IPS-NIHi7 (cell line): ENCODE measurements at regions not wholly inside any gene's neighbourhood (a gene's known extent, or its start where the extent isn't known, plus 50 kb on each side); places are given as distances from the start of the nearest gene placed in this dataset.
"Not testable (repeated sequence)": the region's sequence is repeated elsewhere in the genome, so short reads cannot be mapped to it uniquely, and the experiment has no call there.

Experiments
- DNase-seq: peaks from one replicate; pipeline ENCODE4 v3.0.0; 2012; ENCODE audit warnings: mixed read lengths; ENCODE audit errors: extremely low spot score

DNA sequence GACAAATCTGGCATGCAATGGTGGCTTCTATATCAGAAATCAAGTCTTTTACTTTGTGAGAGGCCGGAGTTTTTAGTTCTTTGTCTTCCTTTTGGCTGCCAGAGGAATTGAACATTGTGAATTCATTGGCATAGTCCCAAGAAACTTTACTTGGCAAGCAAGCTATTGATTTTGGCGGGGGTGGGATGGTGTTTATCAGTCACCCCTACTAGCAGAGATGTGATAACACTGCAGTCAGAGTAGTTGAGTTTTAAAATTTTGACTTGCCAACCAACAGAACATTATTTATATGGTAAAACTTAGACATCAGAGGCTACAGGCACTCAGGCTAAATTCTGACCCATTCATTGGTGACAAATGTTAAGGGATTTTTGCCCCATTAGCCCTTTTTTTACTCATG is 129.7 kb downstream of the FAM72C start:
- DNase-seq = not testable (repeated sequence)

- DNase-seq = not testable (repeated sequence)
Observed at GRCh38 chr1:143839182-143839581, 132.6 kb downstream of the FAM72C start.

- not testable (repeated sequence) for DNase-seq
Observed at GRCh38 chr1:143838598-143838929, 133.2 kb downstream of the FAM72C start.

- DNase-seq = not testable (repeated sequence)
Observed at GRCh38 chr1:143837924-143838597, 133.7 kb downstream of the FAM72C start.

DNA sequence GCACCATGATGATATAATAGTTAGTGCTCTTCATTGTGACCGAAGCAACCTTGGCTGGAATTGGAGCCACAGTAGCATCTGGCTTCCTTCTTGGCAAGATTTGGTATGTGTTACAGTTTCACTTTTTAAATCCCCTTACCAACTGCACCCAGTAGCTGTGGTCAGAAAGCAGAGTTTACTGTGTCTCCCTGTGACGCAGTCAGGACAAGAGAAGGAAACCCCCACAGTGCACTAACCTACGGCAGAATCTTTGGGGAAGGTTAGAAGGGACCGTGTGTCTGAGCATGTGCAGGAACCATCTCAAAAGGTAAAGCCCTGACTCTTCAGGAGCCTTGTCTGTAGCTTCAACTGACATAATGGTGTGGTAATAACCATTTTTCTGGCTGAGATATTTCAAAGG is 138.4 kb downstream of the FAM72C start:
- DNase-seq = not testable (repeated sequence)

GRCh38 chr1:143832379-143832716 is 139.4 kb downstream of the FAM72C start:
- DNase-seq = not testable (repeated sequence)

DNA sequence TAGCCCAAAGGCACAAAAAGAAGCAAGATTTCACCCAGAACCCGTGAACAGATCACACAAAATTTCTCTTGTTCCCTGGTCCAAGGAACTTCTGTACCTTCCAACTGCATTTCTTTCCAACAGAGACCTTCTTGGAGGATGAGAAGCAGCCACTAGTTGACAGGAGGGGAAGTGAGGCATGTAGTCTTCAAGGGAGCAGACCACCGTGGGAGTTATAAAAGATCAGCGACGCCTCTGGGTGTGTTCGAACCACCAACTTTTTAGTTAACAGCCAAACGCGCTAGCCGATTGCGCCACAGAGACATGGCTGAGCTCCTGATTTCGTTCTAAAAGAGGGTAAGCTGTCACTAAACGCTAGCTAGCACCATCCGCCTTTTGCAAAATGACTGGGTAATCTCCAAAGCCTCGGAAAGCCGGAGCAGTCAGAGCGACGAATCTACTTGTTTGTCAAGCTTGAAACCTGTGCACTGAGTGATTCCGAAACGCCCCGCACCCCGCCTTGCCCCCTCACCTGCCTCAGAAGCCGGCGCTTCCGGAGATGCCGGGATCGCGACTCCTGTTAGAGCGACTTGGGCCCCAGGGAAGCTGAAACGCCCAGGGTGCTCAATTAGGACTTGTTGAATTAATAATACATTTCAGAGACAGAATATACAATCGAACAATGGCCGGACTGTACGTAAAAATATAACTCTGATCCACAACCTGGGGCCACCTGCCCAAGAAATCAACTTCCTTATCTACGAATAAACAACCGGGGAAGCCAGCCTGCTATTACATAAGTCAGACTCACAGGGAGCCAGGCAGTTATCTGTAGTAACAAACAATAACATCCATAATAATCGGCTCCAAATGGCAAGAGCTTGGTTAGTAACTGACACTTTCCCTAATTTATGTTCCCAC is 140.1 kb downstream of the FAM72C start:
- not testable (repeated sequence) for DNase-seq

DNA sequence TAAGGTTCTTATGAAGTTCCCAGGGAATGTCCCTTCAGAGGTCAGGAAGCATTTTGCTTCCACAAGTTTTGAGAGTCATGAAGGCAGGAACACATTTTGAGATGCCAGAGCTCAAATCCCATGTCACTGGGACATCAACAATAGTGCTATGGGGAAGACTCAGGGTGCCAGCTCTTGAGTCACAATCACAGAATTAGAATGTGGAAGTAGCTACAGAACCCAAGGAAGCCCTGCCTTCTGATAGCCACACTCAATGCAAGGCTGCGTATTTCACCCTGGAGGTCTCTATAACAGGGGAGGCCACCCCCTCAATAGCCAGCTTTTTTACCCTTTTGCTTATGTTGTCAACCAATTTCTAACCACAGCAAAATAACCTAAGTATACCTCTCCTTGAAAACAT is 145.6 kb downstream of the FAM72C start:
- DNase-seq = not testable (repeated sequence)

GRCh38 chr1:143824266-143824665 is 147.5 kb downstream of the FAM72C start:
- DNase-seq = not testable (repeated sequence)

DNA sequence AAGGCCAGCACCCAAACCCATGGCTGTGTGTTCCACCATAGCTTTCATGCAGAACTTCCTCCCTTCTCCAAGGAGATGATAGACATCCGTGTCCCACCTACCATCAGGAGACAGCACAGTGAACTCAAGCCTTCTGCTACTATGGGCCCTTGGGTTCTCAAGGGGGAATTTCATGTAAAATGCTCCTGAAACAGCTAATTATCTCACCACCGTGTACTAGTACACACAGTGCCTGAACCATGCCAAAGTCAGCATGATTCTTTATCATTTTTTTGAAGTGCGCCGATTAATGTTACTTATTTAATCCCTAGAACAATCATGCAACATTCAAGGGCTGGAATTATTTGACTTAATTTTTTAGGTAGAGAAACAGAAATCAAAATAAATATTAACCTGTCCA is 151.7 kb downstream of the FAM72C start:
- not testable (repeated sequence) for DNase-seq

GRCh38 chr1:143816369-143816768 is 155.4 kb downstream of the FAM72C start:
- not testable (repeated sequence) for DNase-seq

DNA sequence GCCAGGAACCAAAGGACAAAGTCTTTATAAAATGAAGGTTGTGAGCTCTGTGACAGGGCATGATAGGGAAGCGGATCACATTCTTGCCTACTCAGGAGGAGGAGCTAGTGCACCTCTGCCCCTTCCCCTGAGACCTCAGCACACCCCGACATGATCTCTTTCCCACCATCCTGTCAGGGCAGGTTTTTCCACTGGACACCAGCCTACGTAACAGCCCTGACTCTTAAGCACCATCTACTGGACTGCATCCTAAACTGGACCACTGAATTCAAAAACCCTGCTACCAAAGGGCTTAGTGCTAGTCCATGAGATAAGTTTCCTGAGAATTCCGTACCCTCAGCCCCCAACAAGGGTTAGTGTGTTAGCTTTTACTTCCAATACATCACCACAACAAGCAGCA is 166.4 kb downstream of the FAM72C start:
- DNase-seq = not testable (repeated sequence)

GRCh38 chr1:143804707-143805356 is 167.0 kb downstream of the FAM72C start:
- not testable (repeated sequence) for DNase-seq

GRCh38 chr1:143803927-143804411 is 167.8 kb downstream of the FAM72C start:
- DNase-seq = not testable (repeated sequence)

GRCh38 chr1:143803095-143803494 is 168.7 kb downstream of the FAM72C start:
- DNase-seq = not testable (repeated sequence)

DNA sequence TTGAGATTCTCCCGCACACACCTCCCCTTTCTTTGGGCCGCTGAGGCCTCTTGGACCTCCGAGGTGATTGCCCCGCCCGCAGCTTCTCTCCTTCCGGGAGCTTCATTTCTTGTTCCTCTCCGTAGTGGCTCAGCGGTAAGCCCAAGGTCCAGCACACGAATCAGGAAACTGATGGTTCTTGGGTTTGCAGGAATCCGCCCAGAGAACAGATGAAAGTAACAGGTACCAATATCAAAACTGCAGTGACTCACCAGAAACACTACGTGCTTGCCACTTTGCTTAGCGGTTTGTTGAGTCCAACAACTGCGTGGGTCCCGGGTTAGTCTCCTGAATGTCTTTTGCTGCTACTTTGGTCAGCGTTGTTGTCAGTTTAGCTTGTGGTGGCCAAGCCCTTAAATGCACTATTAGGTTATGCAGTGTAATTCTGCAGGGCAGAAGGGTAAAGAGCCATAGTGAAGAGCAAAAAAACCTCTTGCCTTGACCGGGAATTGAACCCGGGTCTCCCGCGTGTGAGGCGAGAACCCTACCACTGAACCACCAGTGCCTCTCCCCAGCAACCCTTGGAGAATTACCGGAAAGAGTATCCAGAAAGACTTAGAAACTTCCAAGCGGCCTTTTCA is 172.1 kb downstream of the FAM72C start:
- DNase-seq = not testable (repeated sequence)

GRCh38 chr1:143796369-143796768 is 175.4 kb downstream of the FAM72C start:
- DNase-seq = not testable (repeated sequence)

GRCh38 chr1:143792047-143792937 is 179.5 kb downstream of the FAM72C start:
- DNase-seq = not testable (repeated sequence)

DNA sequence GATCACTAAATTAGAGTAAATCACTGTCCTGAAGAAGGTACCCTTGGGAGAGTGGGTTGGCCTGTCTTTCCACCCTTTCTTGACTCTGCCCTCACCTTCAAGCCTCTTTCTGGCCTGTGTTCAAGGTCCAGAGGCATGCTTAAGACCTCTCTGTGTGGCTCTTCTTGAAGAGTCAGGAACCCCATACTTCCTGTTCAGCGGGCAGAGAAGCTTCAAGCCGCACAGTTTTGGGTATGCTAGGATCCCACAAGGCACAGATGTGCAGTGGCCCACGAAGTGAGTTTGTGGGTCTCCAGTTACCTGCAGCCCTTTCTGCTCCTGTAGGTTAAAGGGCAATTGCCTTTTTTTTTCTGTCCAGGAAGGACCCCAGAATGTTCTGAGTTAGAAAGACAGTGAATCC is 185.4 kb downstream of the FAM72C start:
- DNase-seq = not testable (repeated sequence)

DNA sequence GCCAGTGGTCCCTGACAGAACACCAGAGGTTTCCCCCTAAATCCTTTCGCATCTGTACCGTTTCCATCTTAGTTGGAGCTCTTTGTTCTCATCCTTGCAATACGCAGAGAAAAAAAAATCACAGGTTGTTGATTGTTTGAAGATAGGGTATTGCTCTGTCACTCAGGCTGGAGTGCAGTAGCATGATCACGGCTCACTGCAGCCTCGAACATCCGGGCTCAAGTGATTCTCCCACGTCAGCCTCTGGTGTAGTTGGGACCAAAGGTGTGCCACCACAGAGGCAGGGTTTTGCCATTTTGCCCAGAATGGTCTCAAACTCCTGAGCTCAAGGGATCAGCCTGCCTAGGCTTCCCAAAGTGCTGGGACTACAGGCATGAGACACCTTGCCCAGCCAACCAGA is 185.9 kb downstream of the FAM72C start:
- DNase-seq = not testable (repeated sequence)
